LNCAP (cell line): ENCODE measurements at regions not wholly inside any gene's neighbourhood (a gene's known extent, or its start where the extent isn't known, plus 50 kb on each side); places are given as distances from the start of the nearest gene placed in this dataset.

Source experiments
- TF ChIP-seq, protein P1 (sequence below): fragments of 450-650 bp; IDR thresholded peaks from 2 replicates; pipeline ENCODE4 v1.5.1; 2017; ENCODE audit warnings: mild to moderate bottlenecking

DNA sequence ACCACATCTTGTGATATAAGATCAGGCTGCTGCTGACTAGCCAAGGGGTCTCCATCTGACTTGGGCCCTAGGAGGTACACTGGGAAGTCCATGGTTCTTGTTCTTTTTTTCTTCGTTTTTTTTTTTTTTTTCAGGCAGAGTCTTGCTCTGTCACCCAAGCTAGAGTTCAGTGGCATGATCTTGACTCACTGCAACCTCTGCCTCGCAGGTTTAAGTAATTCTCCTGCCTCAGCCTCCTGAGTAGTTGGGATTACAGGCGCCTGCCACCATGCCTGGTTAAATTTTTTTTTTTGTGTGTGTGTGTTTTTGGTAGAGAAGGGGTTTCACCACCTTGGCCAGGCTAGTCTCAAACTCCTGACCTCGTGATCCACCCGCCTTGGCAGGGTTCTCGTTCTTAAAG is 178.2 kb downstream of the RMST start:
- TF ChIP-seq, protein P1, sequence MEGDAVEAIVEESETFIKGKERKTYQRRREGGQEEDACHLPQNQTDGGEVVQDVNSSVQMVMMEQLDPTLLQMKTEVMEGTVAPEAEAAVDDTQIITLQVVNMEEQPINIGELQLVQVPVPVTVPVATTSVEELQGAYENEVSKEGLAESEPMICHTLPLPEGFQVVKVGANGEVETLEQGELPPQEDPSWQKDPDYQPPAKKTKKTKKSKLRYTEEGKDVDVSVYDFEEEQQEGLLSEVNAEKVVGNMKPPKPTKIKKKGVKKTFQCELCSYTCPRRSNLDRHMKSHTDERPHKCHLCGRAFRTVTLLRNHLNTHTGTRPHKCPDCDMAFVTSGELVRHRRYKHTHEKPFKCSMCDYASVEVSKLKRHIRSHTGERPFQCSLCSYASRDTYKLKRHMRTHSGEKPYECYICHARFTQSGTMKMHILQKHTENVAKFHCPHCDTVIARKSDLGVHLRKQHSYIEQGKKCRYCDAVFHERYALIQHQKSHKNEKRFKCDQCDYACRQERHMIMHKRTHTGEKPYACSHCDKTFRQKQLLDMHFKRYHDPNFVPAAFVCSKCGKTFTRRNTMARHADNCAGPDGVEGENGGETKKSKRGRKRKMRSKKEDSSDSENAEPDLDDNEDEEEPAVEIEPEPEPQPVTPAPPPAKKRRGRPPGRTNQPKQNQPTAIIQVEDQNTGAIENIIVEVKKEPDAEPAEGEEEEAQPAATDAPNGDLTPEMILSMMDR = no peak

DNA sequence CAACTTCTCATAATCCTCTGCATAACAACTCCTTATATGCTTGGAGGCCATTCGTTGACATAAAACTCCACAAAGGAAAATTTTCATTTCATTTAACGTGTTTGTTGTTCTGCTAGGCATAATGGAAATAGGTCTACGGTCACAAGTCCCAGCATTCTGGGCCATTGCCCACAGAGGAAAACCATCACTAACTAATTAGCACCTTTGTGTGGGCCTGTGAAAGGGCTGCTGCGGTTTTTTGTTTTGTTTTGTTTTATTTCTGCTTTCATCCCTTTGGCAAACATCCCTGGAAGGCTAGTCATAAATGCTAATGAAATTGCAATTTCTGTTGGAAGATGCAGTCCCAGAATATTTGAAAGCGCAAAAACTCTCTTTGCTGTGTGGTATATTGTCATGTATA is 180.3 kb downstream of the RMST start:
- TF ChIP-seq, protein P1 = no peak

DNA sequence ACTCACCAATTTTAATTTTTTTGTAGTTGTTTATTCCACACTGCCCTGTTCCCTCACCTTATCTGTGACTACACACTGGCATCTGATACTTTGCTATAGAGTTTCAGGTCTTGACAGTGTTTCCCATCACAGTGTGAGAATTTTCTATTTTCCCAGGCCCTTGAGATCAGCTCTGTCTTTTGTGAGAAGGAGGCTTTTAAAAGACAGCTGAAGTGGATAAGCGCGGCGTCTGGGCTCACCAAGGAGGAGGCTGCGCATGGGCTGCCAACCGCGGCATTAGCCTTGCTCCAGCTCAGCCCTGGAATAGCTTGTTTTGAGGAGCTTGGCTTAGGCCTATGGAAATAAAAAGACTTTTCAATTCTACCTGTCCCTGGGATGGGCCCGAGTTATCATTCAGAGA is 181.3 kb downstream of the RMST start:
- TF ChIP-seq, protein P1 = no peak

DNA sequence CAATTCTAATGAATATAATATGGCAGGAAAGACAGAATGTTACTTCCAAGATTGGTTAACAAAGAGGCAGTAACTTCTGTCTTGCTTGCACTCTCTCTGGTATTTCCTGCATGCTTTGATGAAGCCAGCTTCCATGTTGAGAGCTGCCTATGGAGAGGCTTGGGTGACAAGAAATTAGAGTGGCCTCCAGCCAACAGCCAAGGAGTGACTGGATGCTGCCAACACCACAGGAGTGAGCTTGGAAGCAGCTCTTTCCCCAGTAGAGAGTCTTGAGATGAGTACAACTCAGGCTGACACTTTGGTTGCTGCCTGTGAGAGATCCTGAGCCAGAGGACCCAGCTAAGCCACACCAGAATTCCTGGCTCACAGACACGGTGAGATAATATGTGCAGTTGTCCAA is 183.1 kb downstream of the RMST start:
- TF ChIP-seq, protein P1 = no peak

DNA sequence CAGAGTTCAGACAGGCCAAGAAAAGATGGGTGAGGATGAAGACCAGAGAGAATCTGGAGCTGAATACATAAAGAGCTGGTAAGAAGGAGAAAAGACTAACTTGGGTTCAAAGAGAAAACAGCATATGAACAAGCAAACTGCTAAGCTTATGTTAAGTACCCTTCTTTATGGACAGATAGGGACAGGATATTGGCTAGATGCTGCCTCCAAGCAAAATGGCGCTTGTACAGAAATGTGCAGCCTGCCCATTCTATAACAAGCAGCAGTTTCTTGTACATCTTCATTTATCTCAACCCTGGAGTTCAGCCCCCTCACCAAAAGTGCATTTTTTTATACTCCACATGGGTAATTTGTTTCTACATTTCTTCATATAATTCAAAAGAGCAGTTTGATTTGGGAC is 184.5 kb downstream of the RMST start:
- TF ChIP-seq, protein P1 = no peak

DNA sequence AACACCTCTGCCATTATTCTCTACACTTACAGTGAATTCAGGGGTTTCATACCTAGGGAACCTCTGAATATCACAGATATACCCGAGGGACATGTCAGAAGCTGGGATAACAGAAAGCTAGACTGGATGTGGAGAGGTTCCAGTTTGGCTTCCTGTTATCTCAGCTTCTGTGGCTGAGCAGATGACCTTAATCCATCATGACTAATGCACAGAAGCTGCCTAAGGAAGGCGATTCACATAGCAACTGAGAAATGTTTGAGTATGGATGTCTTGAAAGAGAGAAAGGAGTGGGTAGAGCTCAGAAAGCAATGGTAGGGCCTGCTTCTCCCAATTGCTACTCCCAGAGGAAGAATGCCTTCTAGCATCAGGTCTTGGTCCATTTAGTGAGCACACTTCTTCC is 187.6 kb downstream of the RMST start:
- TF ChIP-seq, protein P1 = no peak

DNA sequence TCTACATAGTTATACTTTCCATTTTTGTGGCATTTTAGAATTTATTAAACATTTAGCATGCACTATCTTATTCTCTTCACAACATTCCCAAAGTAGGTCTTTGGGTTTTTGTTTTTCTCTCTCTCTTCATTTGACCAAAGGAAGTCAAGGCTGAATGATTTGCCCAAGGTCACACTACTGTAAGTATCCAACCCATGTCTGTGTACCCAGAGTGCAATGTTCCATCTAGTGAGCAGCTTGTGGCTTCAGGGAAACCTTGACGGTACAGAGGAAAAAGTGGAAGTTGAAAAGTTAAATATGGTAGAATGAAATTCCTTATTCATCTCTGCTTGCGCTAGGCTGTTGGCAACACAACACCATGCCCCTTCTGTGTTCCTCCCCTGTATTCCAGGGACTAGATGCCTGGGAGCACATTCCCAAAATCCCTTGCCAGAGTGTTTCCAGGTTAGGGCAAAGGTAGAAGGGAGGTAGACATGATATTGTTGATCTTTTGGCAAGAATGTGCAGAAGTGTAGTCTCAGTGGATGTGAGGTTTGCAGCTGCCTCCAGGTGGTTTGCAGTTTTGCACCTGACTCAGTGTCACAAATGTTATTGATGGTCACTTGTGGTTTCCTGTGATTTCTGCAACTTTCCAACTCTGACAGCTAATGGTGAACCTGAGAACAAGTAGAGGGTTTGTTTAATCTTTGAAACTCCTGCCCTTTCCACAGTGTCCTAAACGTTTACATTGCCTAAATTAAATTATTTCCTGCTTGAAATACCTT is 196.7 kb downstream of the RMST start:
- TF ChIP-seq, protein P1 = no peak

DNA sequence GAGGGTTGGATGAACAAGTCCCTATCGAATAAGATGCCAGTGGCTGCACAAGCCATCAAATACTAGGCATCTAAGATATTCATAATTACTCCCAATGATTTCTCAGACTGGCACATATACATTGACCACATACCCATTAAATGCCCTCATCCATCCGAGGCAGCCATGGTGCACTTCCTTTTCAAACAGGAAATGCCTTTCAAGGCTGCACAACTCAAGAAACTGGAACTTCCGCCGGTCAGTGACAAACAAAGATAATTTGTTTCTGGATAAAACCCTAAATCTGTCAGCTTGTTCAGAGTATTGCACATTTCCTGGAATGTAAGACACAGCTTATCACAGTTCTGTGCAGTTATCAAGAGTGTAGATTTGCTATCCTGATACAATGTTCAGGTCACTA is 203.7 kb downstream of the RMST start:
- TF ChIP-seq, protein P1 = no peak
